H1 (cell line): ENCODE measurements at regions not wholly inside any gene's neighbourhood (a gene's known extent, or its start where the extent isn't known, plus 50 kb on each side); places are given as distances from the start of the nearest gene placed in this dataset.

ENCODE experiments used
- CREB1 ChIP-seq: IDR thresholded peaks from 2 replicates; pipeline ENCODE4 v1.6.1; 2012; ENCODE audit warnings: inconsistent platforms
- PHF8 ChIP-seq: fragments of 200-600 bp; sonication (generic); conservative IDR thresholded peaks from 2 replicates; pipeline ENCODE4 v1.7.1; 2012; ENCODE audit warnings: low read depth, mild to moderate bottlenecking, inconsistent platforms, low read length, moderate library complexity
- POLR2AphosphoS5 ChIP-seq: IDR thresholded peaks from 2 replicates; pipeline ENCODE4 v1.6.1; 2011; ENCODE audit warnings: low read depth, low read length
- RXRA ChIP-seq: IDR thresholded peaks from 2 replicates; pipeline ENCODE4 v1.6.1; 2011; ENCODE audit warnings: low read depth, mild to moderate bottlenecking, low read length, moderate library complexity; ENCODE audit not compliant: insufficient read depth
- SRF ChIP-seq: IDR thresholded peaks from 2 replicates; pipeline ENCODE4 v1.6.1; 2011; ENCODE audit warnings: mild to moderate bottlenecking, low read depth, low read length, moderate library complexity
- TF ChIP-seq, protein P1 (sequence below): IDR thresholded peaks from 2 replicates; pipeline ENCODE4 v1.6.1; 2012; ENCODE audit warnings: inconsistent platforms

GRCh38 chr1:193427524-193427923 lies 241.1 kb upstream of the B3GALT2 start (continued):
- TF ChIP-seq SRF, result no peak
- TF ChIP-seq, protein P1, sequence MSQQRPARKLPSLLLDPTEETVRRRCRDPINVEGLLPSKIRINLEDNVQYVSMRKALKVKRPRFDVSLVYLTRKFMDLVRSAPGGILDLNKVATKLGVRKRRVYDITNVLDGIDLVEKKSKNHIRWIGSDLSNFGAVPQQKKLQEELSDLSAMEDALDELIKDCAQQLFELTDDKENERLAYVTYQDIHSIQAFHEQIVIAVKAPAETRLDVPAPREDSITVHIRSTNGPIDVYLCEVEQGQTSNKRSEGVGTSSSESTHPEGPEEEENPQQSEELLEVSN, result no peak
- no peak for TF ChIP-seq PHF8
- no peak for TF ChIP-seq CREB1
- TF ChIP-seq POLR2AphosphoS5, result no peak
- no peak for TF ChIP-seq RXRA
